Keratinocyte (primary cell): ENCODE measurements at regions not wholly inside any gene's neighbourhood (a gene's known extent, or its start where the extent isn't known, plus 50 kb on each side); places are given as distances from the start of the nearest gene placed in this dataset.

Experiments used
- DNase-seq: peaks from one replicate; pipeline ENCODE4 v3.0.0-alpha.2; 2011; ENCODE audit warnings: low read depth, missing footprints, low spot score
- FAIRE-seq: peaks from 2 replicates; lab custom pipeline; 2011; peaks lifted over from hg19 to GRCh38; lab: Jason Lieb, UNC
- H2AFZ ChIP-seq: 2 replicates; pipeline ENCODE4 v1.6.0; 2012; ENCODE audit warnings: low read length, control low read depth, inconsistent platforms; ENCODE audit not compliant: control insufficient read depth
- H3K27ac ChIP-seq: 2 replicates; pipeline ENCODE4 v1.5.1; 2011; ENCODE audit warnings: low read length; ENCODE audit not compliant: control insufficient read depth, insufficient read depth
- H3K27me3 ChIP-seq: 3 replicates; pipeline ENCODE4 v1.6.0; 2011; ENCODE audit warnings: low read length; ENCODE audit not compliant: control insufficient read depth, insufficient read depth; ENCODE audit errors: extremely low read depth
- H3K36me3 ChIP-seq, 2 experiments: 2 replicates in 1 of 2; 3 replicates in 1 of 2; pipeline ENCODE4 v1.5.1; 2011; ENCODE audit warnings: low read length in 2 of 2, mild to moderate bottlenecking in 1 of 2; ENCODE audit not compliant: control insufficient read depth in 2 of 2, insufficient read depth in 2 of 2; ENCODE audit errors: extremely low read depth in 1 of 2
- H3K4me1 ChIP-seq: 3 replicates; pipeline ENCODE4 v1.5.1; 2011; ENCODE audit warnings: low read length; ENCODE audit not compliant: control insufficient read depth, insufficient read depth; ENCODE audit errors: extremely low read depth
- H3K4me2 ChIP-seq: 3 replicates; pipeline ENCODE4 v1.6.0; 2011; ENCODE audit warnings: low read depth, low read length; ENCODE audit not compliant: control insufficient read depth, insufficient read depth; ENCODE audit errors: extremely low read depth
- H3K4me3 ChIP-seq, 3 experiments: fragments of 200-600 bp in 1 of 3; sonication (generic) in 1 of 3; 2 replicates in 2 of 3; 3 replicates in 1 of 3; pipeline ENCODE4 v1.5.1; 2011 to 2016; ENCODE audit warnings: low read length in 3 of 3, mild to moderate bottlenecking in 3 of 3, control low read depth in 2 of 3, inconsistent platforms in 1 of 3, low read depth in 1 of 3, mixed read lengths in 1 of 3, mixed run types in 1 of 3, moderate library complexity in 1 of 3; ENCODE audit not compliant: control insufficient read depth in 2 of 3, insufficient read depth in 2 of 3; ENCODE audit errors: extremely low read depth in 1 of 3
- H3K79me2 ChIP-seq: 2 replicates; pipeline ENCODE4 v1.6.0; 2012; ENCODE audit warnings: low read length; ENCODE audit not compliant: control insufficient read depth, insufficient read depth
- H3K9ac ChIP-seq: 3 replicates; pipeline ENCODE4 v1.6.0; 2011; ENCODE audit warnings: low read length; ENCODE audit not compliant: control insufficient read depth, insufficient read depth; ENCODE audit errors: extremely low read depth
- H3K9me1 ChIP-seq: 3 replicates; pipeline ENCODE4 v1.6.0; 2011; ENCODE audit warnings: low read length; ENCODE audit not compliant: control insufficient read depth, insufficient read depth; ENCODE audit errors: extremely low read depth
- H3K9me3 ChIP-seq: 2 replicates; pipeline ENCODE4 v1.5.1; 2012; ENCODE audit warnings: low read depth, low read length; ENCODE audit not compliant: control insufficient read depth
- H4K20me1 ChIP-seq: 3 replicates; pipeline ENCODE4 v1.6.0; 2011; ENCODE audit warnings: low read length; ENCODE audit not compliant: control insufficient read depth, insufficient read depth; ENCODE audit errors: extremely low read depth
- CTCF ChIP-seq, 3 experiments: IDR thresholded peaks in 1 of 3; conservative IDR thresholded peaks in 1 of 3; optimal IDR thresholded peaks in 1 of 3; 2 replicates in 2 of 3; 3 replicates in 1 of 3; pipeline versions ENCODE3 to v1.5.1; 2011; ENCODE audit warnings: low read length in 3 of 3, mild to moderate bottlenecking in 3 of 3, moderate library complexity in 2 of 3, control low read depth in 1 of 3, inconsistent platforms in 1 of 3; ENCODE audit not compliant: insufficient read depth in 2 of 3; ENCODE audit errors: extremely low read depth in 1 of 3
- EZH2 ChIP-seq: IDR thresholded peaks from one replicate; pipeline ENCODE4 v1.6.1; 2012; ENCODE audit warnings: inconsistent platforms, mild to moderate bottlenecking, low read length, moderate library complexity
- dilution Hi-C: fragments of 300-500 bp; cut with MboI; formaldehyde crosslinking; loops from one replicate; pipeline ENCODE4 v1.7.0; 2020; ENCODE audit warnings: low sequenced_read_pairs; ENCODE audit not compliant: extremely low pct_ligation_motif_present

DNA sequence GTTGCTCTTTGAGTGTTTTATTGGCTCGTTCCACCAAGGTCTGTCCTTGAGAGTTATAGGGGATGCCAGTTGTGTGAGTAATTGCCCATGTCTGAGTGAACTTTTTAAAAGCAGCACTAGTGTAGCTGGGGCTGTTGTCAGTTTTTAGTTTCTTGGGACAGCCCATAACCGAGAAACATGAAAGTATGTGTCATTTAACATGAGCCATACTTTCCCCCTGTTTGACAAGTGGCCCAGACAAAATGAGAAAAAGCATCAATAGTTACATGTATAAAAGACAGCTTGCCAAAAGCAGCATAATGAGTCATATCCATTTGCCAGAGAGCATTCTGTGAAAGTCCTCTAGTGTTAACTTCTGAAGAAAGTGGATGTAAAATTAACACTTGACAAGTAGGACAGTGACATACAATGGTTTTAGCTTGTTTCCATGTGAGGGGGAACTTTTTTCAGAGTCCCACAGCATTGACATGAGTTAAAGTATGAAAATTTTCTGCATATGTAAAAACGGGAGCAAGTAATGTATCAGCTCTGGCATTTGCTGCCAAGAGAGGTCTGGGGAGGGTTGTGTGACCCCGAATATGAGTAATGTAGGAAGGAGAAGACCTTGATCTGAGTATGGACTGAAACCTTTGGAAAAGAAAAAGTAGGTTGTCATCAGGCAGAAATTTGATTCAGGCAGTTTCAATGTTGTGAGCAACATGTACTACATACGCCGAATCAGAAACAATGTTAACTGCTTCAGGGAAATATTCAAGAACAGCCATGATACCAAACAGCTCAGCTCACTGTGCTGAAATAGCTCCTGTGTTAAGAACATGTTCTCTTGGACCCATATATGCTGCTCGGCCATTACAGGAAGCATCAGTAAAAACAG, 56.8 kb upstream of the ARL4D start:
- no peaks in the 10 kb centered on the region for H3K79me2 ChIP-seq
- no peak overlapping the region for H2AFZ ChIP-seq
- no peak for TF ChIP-seq CTCF (optimal IDR thresholded peaks at IDR 0.05 in 1 of 3, IDR thresholded peaks at IDR 0.05 in 1 of 3, conservative IDR thresholded peaks at IDR 0.05 in 1 of 3; ENCODE audit: extremely low read depth in 1 of 3, insufficient read depth in 2 of 3, low read length in 3 of 3)
- H3K9ac ChIP-seq = no peak overlapping the region
- dilution Hi-C loops = no loop called here
- no peaks in the 10 kb centered on the region for H3K9me1 ChIP-seq
- no peak overlapping the region for H3K27ac ChIP-seq
- no peaks in the 10 kb centered on the region for H3K27me3 ChIP-seq
- H3K9me3 ChIP-seq = no peaks in the 10 kb centered on the region
- DNase-seq (no peak), FAIRE-seq (peak; percentile 26)
- H3K4me1 ChIP-seq = peaks cover 9% of the 10 kb centered on the region
- H3K36me3 ChIP-seq = no peaks in the 10 kb centered on the region
- H4K20me1 ChIP-seq = no peaks in the 10 kb centered on the region
- H3K4me3 ChIP-seq = no peak overlapping the region
- peak overlapping the region; percentile 39 for H3K4me2 ChIP-seq

DNA sequence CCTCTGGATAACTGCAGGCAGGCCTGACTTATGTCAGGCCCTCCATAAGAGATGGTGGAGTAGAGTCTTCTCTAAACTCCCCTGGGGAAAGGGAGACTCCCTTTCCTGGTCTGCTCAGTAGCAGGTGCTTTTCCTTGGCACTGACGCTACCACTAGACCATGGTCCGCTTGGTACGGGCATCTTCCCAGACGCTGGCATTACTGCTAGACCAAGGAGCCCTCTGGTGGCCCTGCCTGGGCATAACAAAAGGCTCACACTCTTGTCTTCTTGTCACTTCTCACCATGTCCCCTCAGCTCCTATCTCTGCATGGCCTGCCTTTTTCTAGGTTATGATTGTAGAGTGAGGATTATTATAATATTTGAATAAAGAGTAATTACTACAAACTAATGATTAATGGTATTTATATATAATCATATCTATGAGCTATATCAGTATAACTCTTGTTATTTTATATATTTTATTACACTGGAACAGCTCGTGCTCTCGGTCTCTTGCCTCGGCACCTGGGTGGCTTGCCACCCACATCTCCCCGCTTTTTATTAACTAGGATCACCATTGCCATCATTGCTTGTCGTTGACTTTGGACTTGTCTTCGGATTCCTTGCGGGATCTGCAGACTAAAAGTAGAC, 59.8 kb upstream of the ARL4D start:
- H3K4me2 ChIP-seq = no peak overlapping the region
- H3K79me2 ChIP-seq = no peaks in the 10 kb centered on the region
- peak; percentile 30 to 78 (median 67) for TF ChIP-seq CTCF (optimal IDR thresholded peaks at IDR 0.05 in 1 of 3, IDR thresholded peaks at IDR 0.05 in 1 of 3, conservative IDR thresholded peaks at IDR 0.05 in 1 of 3; ENCODE audit: extremely low read depth in 1 of 3, insufficient read depth in 2 of 3, low read length in 3 of 3)
- no peak for TF ChIP-seq EZH2
- FAIRE-seq (no peak), DNase-seq (no peak)
- H3K9ac ChIP-seq = no peak overlapping the region
- H3K4me1 ChIP-seq = peaks cover 9% of the 10 kb centered on the region
- no peaks in the 10 kb centered on the region for H3K27me3 ChIP-seq
- no peaks in the 10 kb centered on the region for H3K36me3 ChIP-seq
- no peaks in the 10 kb centered on the region for H3K9me3 ChIP-seq
- H4K20me1 ChIP-seq = no peaks in the 10 kb centered on the region
- no peaks in the 10 kb centered on the region for H3K9me1 ChIP-seq
- no peak overlapping the region for H3K4me3 ChIP-seq
- dilution Hi-C loops = no loop called here
- no peak overlapping the region for H2AFZ ChIP-seq
- no peak overlapping the region for H3K27ac ChIP-seq
